ENCODE measurements at regions not wholly inside any gene's neighbourhood (a gene's known extent, or its start where the extent isn't known, plus 50 kb on each side); places are given as distances from the start of the nearest gene placed in this dataset.

DNA sequence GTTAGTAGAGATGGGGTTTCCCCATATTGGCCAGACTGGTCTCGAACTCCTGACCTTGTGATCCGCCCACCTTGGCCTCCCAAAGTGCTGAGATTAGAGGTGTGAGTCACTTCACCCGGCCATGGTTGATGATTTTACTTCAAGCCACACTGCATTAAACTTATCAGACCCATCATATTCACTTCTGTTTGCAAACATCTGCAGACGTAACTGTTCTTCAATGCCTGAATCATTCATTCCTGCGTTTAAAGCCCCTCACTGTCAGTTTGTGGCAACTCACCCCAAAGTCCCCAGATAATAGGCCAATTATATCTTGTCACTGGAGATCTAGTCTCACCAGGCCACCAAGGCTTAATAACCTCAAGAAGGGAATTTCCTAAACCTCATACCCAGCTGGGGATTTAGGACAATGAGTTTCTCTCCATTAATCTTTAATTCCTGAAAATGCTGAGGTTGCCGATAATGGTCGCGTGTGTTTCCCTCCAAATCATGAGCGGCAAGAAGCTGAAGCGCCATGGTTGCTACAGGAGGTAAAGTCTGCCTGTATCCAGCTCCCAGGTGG, 229.6 kb downstream of the LY86 start:
- ChIA-PET CTCF (no interaction called here), POLR2A (no interaction called here)
- H3K9me1 ChIP-seq (replicated peaks; ENCODE audit: control insufficient read depth, extremely low read depth, insufficient read depth, low read length) = no peaks in the 10 kb centered on the region
- no peaks in the 10 kb centered on the region for H3K79me2 ChIP-seq (ENCODE audit: control insufficient read depth, insufficient read depth, low read length)
- no peaks in the 10 kb centered on the region for H3K36me3 ChIP-seq (ENCODE audit: control insufficient read depth in 2 of 2, extremely low read depth in 1 of 2, insufficient read depth in 2 of 2, low read length in 2 of 2)
- H4K20me1 ChIP-seq (replicated peaks; ENCODE audit: control insufficient read depth, extremely low read depth, insufficient read depth, low read length) = no peaks in the 10 kb centered on the region
- TF ChIP-seq GATA2 (IDR thresholded peaks at IDR 0.05; ENCODE audit: insufficient read depth, insufficient read length, low read depth, low read length) = no peak
- no peak for TF ChIP-seq JUN (IDR thresholded peaks at IDR 0.05; ENCODE audit: borderline replicate concordance, insufficient read depth, insufficient read length, low read depth)
- TF ChIP-seq CTCF (IDR thresholded peaks at IDR 0.05; ENCODE audit: extremely low read depth in 1 of 2, insufficient read depth in 1 of 2, low read depth in 1 of 2, low read length in 2 of 2) = no peak
- no peak overlapping the region for H3K4me3 ChIP-seq (replicated peaks in 1 of 3; ENCODE audit: insufficient read depth in 1 of 3, low read depth in 1 of 3, low read length in 3 of 3)
- H3K27ac ChIP-seq (ENCODE audit: insufficient read depth, low read depth, low read length) = no peak overlapping the region
- H2AFZ ChIP-seq (ENCODE audit: low read depth, low read length) = no peak overlapping the region
- H3K4me1 ChIP-seq (ENCODE audit: control insufficient read depth, extremely low read depth, insufficient read depth, low read length) = no peaks in the 10 kb centered on the region
- no peak for FAIRE-seq
- no TSS peak for BruUV-seq (replicated peaks)
- DNase-seq (ENCODE audit: low read depth, low spot score) = no peak
- H3K27me3 ChIP-seq (ENCODE audit: control insufficient read depth in 2 of 2, insufficient read depth in 2 of 2, low read length in 2 of 2) = peaks cover 0 to 4% of the 10 kb centered on the region in 2 experiments
- no peak overlapping the region for H3K4me2 ChIP-seq (ENCODE audit: insufficient read depth, low read length)
- H3K9ac ChIP-seq (replicated peaks; ENCODE audit: extremely low read depth, insufficient read depth, low read length) = no peak overlapping the region
- dilution Hi-C loops (cut with MboI; ENCODE audit: extremely low pct_ligation_motif_present, low sequenced_read_pairs) (no loop called here), intact Hi-C loops (cut with micrococcal nuclease) (no loop called here)
- H3K9me3 ChIP-seq (replicated peaks; ENCODE audit: control insufficient read depth, insufficient read depth, low read length) = no peaks in the 10 kb centered on the region

DNA sequence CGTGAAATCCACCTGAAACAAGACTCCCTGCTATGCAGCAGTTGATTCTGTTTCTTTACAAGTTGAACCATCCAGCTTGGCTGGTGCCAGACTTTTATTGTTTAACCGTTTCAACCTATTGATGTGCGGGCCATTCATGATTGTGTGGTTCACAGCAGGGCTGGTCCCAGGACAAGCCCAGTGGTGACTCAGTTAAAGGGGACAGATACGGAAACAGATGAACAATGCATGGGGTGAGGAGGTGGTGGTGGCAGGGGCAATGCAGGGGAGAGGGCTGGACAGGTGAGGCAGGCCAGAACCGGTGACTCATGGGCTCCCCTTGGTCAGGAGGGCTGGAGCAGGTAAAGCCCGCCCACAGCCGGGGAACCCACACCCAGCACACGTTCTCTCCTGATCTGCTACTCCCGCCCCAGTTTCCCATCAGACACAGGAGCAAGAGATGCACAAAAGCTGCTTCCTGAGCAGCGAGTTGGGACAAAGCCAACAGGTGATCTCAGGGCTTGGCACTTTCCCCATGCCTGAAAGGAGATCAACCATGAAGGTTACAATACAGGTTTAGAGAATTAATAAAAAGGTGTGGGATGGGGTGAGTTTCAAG, 232.2 kb downstream of the LY86 start:
- H3K4me3 ChIP-seq (replicated peaks in 1 of 3; ENCODE audit: insufficient read depth in 1 of 3, low read depth in 1 of 3, low read length in 3 of 3) = no peak overlapping the region
- H4K20me1 ChIP-seq (replicated peaks; ENCODE audit: control insufficient read depth, extremely low read depth, insufficient read depth, low read length) = no peaks in the 10 kb centered on the region
- DNase-seq (ENCODE audit: low read depth, low spot score) = no peak
- H2AFZ ChIP-seq (ENCODE audit: low read depth, low read length) = no peak overlapping the region
- no peak overlapping the region for H3K9ac ChIP-seq (replicated peaks; ENCODE audit: extremely low read depth, insufficient read depth, low read length)
- no peak overlapping the region for H3K4me2 ChIP-seq (ENCODE audit: insufficient read depth, low read length)
- no peaks in the 10 kb centered on the region for H3K79me2 ChIP-seq (ENCODE audit: control insufficient read depth, insufficient read depth, low read length)
- H3K36me3 ChIP-seq (ENCODE audit: control insufficient read depth in 2 of 2, extremely low read depth in 1 of 2, insufficient read depth in 2 of 2, low read length in 2 of 2) = no peaks in the 10 kb centered on the region
- BruUV-seq (replicated peaks) = no TSS peak
- H3K27me3 ChIP-seq (ENCODE audit: control insufficient read depth in 2 of 2, insufficient read depth in 2 of 2, low read length in 2 of 2) = peaks cover 0 to 4% of the 10 kb centered on the region in 2 experiments
- dilution Hi-C loops (cut with MboI; ENCODE audit: extremely low pct_ligation_motif_present, low sequenced_read_pairs) (no loop called here), intact Hi-C loops (cut with micrococcal nuclease) (no loop called here)
- TF ChIP-seq MYC (IDR thresholded peaks at IDR 0.05; ENCODE audit: low read depth, low read length) = no peak
- no peak for TF ChIP-seq JUN (IDR thresholded peaks at IDR 0.05; ENCODE audit: borderline replicate concordance, insufficient read depth, insufficient read length, low read depth)
- TF ChIP-seq EZH2 (IDR thresholded peaks at IDR 0.05; ENCODE audit: borderline replicate concordance, low read depth, low read length, severe bottlenecking) = no peak
- no peak for TF ChIP-seq POLR2A (IDR thresholded peaks at IDR 0.05; ENCODE audit: low read depth, low read length)
- no peak for TF ChIP-seq POLR2AphosphoS5 (IDR thresholded peaks at IDR 0.05; ENCODE audit: insufficient read depth, low read depth, low read length)
- no peak for TF ChIP-seq CTCF (IDR thresholded peaks at IDR 0.05; ENCODE audit: extremely low read depth in 1 of 2, insufficient read depth in 1 of 2, low read depth in 1 of 2, low read length in 2 of 2)
- no peak for TF ChIP-seq FOS (IDR thresholded peaks at IDR 0.05; ENCODE audit: borderline replicate concordance, insufficient read depth, low read length)
- no peak for TF ChIP-seq GATA2 (IDR thresholded peaks at IDR 0.05; ENCODE audit: insufficient read depth, insufficient read length, low read depth, low read length)
- TF ChIP-seq MAX (IDR thresholded peaks at IDR 0.05; ENCODE audit: insufficient read depth, insufficient read length) = no peak
- no peak overlapping the region for H3K27ac ChIP-seq (ENCODE audit: insufficient read depth, low read depth, low read length)
- ChIA-PET CTCF (no interaction called here), POLR2A (no interaction called here)
- H3K9me1 ChIP-seq (replicated peaks; ENCODE audit: control insufficient read depth, extremely low read depth, insufficient read depth, low read length) = no peaks in the 10 kb centered on the region
- H3K4me1 ChIP-seq (ENCODE audit: control insufficient read depth, extremely low read depth, insufficient read depth, low read length) = peaks cover 3% of the 10 kb centered on the region
- no peaks in the 10 kb centered on the region for H3K9me3 ChIP-seq (replicated peaks; ENCODE audit: control insufficient read depth, insufficient read depth, low read length)
- no peak for FAIRE-seq
